Keratinocyte (primary cell): ENCODE measurements at regions not wholly inside any gene's neighbourhood (a gene's known extent, or its start where the extent isn't known, plus 50 kb on each side); places are given as distances from the start of the nearest gene placed in this dataset.
A peak's percentile ranks its signal among the peaks of the same experiment; 100 is the strongest.
"Not testable (repeated sequence)": the region's sequence is repeated elsewhere in the genome, so short reads cannot be mapped to it uniquely, and the experiment has no call there.

ENCODE experiments used
- DNase-seq: peaks from one replicate; pipeline ENCODE4 v3.0.0-alpha.2; 2011; ENCODE audit warnings: low read depth, missing footprints, low spot score
- FAIRE-seq: peaks from 2 replicates; lab custom pipeline; 2011; peaks lifted over from hg19 to GRCh38; lab: Jason Lieb, UNC
- H2AFZ ChIP-seq: 2 replicates; pipeline ENCODE4 v1.6.0; 2012; ENCODE audit warnings: low read length, control low read depth, inconsistent platforms; ENCODE audit not compliant: control insufficient read depth
- H3K27ac ChIP-seq: 2 replicates; pipeline ENCODE4 v1.5.1; 2011; ENCODE audit warnings: low read length; ENCODE audit not compliant: control insufficient read depth, insufficient read depth
- H3K27me3 ChIP-seq: 3 replicates; pipeline ENCODE4 v1.6.0; 2011; ENCODE audit warnings: low read length; ENCODE audit not compliant: control insufficient read depth, insufficient read depth; ENCODE audit errors: extremely low read depth
- H3K36me3 ChIP-seq, 2 experiments: 2 replicates in 1 of 2; 3 replicates in 1 of 2; pipeline ENCODE4 v1.5.1; 2011; ENCODE audit warnings: low read length in 2 of 2, mild to moderate bottlenecking in 1 of 2; ENCODE audit not compliant: control insufficient read depth in 2 of 2, insufficient read depth in 2 of 2; ENCODE audit errors: extremely low read depth in 1 of 2
- H3K4me1 ChIP-seq: 3 replicates; pipeline ENCODE4 v1.5.1; 2011; ENCODE audit warnings: low read length; ENCODE audit not compliant: control insufficient read depth, insufficient read depth; ENCODE audit errors: extremely low read depth
- H3K4me2 ChIP-seq: 3 replicates; pipeline ENCODE4 v1.6.0; 2011; ENCODE audit warnings: low read depth, low read length; ENCODE audit not compliant: control insufficient read depth, insufficient read depth; ENCODE audit errors: extremely low read depth
- H3K4me3 ChIP-seq, 3 experiments: fragments of 200-600 bp in 1 of 3; sonication (generic) in 1 of 3; 2 replicates in 2 of 3; 3 replicates in 1 of 3; pipeline ENCODE4 v1.5.1; 2011 to 2016; ENCODE audit warnings: low read length in 3 of 3, mild to moderate bottlenecking in 3 of 3, control low read depth in 2 of 3, inconsistent platforms in 1 of 3, low read depth in 1 of 3, mixed read lengths in 1 of 3, mixed run types in 1 of 3, moderate library complexity in 1 of 3; ENCODE audit not compliant: control insufficient read depth in 2 of 3, insufficient read depth in 2 of 3; ENCODE audit errors: extremely low read depth in 1 of 3
- H3K79me2 ChIP-seq: 2 replicates; pipeline ENCODE4 v1.6.0; 2012; ENCODE audit warnings: low read length; ENCODE audit not compliant: control insufficient read depth, insufficient read depth
- H3K9ac ChIP-seq: 3 replicates; pipeline ENCODE4 v1.6.0; 2011; ENCODE audit warnings: low read length; ENCODE audit not compliant: control insufficient read depth, insufficient read depth; ENCODE audit errors: extremely low read depth
- H3K9me1 ChIP-seq: 3 replicates; pipeline ENCODE4 v1.6.0; 2011; ENCODE audit warnings: low read length; ENCODE audit not compliant: control insufficient read depth, insufficient read depth; ENCODE audit errors: extremely low read depth
- H3K9me3 ChIP-seq: 2 replicates; pipeline ENCODE4 v1.5.1; 2012; ENCODE audit warnings: low read depth, low read length; ENCODE audit not compliant: control insufficient read depth
- H4K20me1 ChIP-seq: 3 replicates; pipeline ENCODE4 v1.6.0; 2011; ENCODE audit warnings: low read length; ENCODE audit not compliant: control insufficient read depth, insufficient read depth; ENCODE audit errors: extremely low read depth
- dilution Hi-C: fragments of 300-500 bp; cut with MboI; formaldehyde crosslinking; loops from one replicate; pipeline ENCODE4 v1.7.0; 2020; ENCODE audit warnings: low sequenced_read_pairs; ENCODE audit not compliant: extremely low pct_ligation_motif_present

DNA sequence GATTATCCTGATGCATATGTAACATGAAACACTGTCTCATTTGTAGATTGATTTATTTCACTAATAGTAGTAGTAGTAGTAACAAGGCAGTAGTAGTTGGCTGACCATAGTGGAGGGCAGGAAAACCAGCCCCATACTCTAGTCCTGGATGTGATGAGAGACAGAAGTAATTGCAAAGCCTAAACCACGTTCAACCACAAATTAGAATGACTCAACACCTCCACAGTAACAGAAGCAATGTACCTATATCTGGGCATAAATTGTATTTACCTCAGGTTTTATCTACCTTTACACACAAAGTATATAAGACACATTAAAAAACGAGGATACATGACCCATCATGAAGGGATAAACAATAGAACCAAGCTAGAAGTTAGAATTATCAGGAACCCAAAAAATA is 284.7 kb upstream of the RAI14 start:
- H3K4me1 ChIP-seq, H2AFZ ChIP-seq, H3K4me2 ChIP-seq, H3K9me3 ChIP-seq, H3K9ac ChIP-seq, H3K79me2 ChIP-seq, dilution Hi-C loops, DNase-seq, H3K27ac ChIP-seq, H3K9me1 ChIP-seq, H3K27me3 ChIP-seq, H3K4me3 ChIP-seq, H4K20me1 ChIP-seq, H3K36me3 ChIP-seq: not testable (repeated sequence)
- FAIRE-seq = peak; percentile 29

DNA sequence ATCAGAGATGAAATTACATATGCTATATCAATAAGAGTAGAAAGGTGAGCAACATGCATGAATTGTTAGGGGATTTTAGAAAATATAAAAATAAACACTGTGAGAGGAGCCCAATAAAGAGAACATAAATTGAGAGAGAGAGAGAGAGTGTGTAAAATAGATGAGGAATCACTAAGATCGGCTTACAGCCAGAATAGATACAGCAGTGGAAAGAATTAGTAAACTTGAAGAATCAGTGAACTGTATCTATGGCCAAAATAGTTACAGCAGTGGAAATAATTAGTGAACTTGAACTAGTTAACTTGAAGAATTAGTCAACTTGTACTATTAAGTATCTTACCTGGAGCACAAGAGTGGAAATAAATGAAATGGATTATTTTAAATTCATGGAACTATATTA is 284.3 kb upstream of the RAI14 start:
- dilution Hi-C loops, H3K4me2 ChIP-seq, H2AFZ ChIP-seq, FAIRE-seq, H3K9me1 ChIP-seq, H3K9ac ChIP-seq, H3K27me3 ChIP-seq, H3K4me1 ChIP-seq, H3K27ac ChIP-seq, H3K79me2 ChIP-seq, DNase-seq, H3K9me3 ChIP-seq, H3K36me3 ChIP-seq, H4K20me1 ChIP-seq, H3K4me3 ChIP-seq: not testable (repeated sequence)

DNA sequence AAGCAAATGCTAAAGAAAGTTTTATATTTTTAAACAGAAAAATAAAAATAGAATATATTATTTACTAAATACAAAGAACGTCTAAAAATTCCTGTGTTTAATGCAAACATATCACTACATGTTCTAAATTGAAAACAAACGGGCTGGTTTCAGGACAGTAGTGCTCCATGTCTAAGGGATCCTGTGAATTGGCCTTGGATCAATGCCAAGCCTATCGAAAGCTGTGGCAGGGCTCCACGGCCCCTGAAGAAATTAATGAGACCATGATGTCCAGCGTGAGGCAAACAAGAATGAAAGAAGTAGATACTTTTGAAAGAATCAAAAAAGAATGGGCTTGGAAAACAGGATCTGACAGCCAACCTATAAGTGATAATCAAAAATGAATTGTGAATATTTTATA is 283.4 kb upstream of the RAI14 start:
- not testable (repeated sequence) for H3K9ac ChIP-seq, H3K27me3 ChIP-seq

DNA sequence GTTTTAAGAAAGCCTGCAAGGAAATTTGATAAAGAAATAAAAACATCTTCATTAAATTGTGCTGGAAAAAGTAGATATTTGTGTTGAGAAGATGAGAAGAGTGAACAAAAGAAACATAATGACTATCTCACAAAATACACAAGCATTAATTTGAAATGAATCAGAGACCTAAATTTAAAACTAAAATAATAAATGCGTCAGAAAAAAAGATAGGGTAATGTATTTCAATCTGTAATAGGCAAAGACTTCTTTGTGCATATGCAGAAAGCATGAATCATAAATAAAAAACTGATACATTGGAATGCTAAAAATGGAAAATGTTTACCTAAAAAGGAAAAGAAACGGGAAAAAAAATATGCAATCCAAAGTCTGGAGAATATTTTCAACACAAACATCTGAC is 278.5 kb upstream of the RAI14 start:
- H3K4me3 ChIP-seq, H3K4me1 ChIP-seq, H3K9ac ChIP-seq, FAIRE-seq, DNase-seq, H3K36me3 ChIP-seq, H3K9me3 ChIP-seq, H3K27me3 ChIP-seq, dilution Hi-C loops, H3K79me2 ChIP-seq, H2AFZ ChIP-seq, H3K27ac ChIP-seq, H3K4me2 ChIP-seq, H3K9me1 ChIP-seq, H4K20me1 ChIP-seq: not testable (repeated sequence)

More for the DNA sequence above, 283.4 kb upstream of the RAI14 start:
- H3K79me2 ChIP-seq, H3K36me3 ChIP-seq, dilution Hi-C loops, H2AFZ ChIP-seq, H4K20me1 ChIP-seq, H3K4me1 ChIP-seq, DNase-seq, H3K27ac ChIP-seq, H3K4me2 ChIP-seq, FAIRE-seq, H3K9me3 ChIP-seq, H3K4me3 ChIP-seq, H3K9me1 ChIP-seq: not testable (repeated sequence)

DNA sequence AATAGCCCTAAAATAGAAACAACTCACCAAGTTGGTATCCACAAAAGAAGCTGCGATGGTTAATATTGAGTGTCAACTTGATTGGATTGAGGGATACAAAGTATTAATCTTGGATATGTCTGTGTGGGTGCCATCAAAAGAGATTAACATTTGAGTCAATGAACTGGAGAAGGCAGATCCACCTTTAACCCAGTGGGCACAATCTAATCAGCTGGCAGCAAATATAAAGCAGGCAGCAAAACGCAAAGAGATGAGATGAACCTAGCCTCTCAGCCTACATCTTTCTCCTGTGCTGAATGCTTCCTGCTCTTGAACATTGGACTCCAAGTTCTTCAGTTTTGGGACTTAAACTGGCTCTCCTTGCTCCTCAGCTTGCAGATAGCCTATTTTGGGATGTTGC is 277.6 kb upstream of the RAI14 start:
- H3K9me1 ChIP-seq, H4K20me1 ChIP-seq, H3K27ac ChIP-seq, H3K36me3 ChIP-seq, H2AFZ ChIP-seq, FAIRE-seq, DNase-seq, H3K4me1 ChIP-seq, H3K4me3 ChIP-seq, H3K27me3 ChIP-seq, H3K4me2 ChIP-seq, H3K79me2 ChIP-seq, H3K9ac ChIP-seq, dilution Hi-C loops, H3K9me3 ChIP-seq: not testable (repeated sequence)
